Caco-2 (cell line): ENCODE measurements at regions not wholly inside any gene's neighbourhood (a gene's known extent, or its start where the extent isn't known, plus 50 kb on each side); places are given as distances from the start of the nearest gene placed in this dataset.
"Not testable (repeated sequence)": the region's sequence is repeated elsewhere in the genome, so short reads cannot be mapped to it uniquely, and the experiment has no call there.

Experiments
- BruUV-seq: library from RNA; stranded (reverse); fragments of 400-500 nt; replicated peaks from 2 replicates; lab custom pipeline; 2021; lab: Mats Ljungman, UMichigan
- CTCF ChIA-PET: fragments of 300-600 bp; sonication (Branson Sonifier 250); formaldehyde crosslinking; loops from one replicate; lab custom pipeline; 2022; ENCODE audit warnings: antibody characterized with exemption; lab: Charles Lee
- POLR2A ChIA-PET: fragments of 300-600 bp; sonication (Branson Sonifier 250); formaldehyde crosslinking; loops from one replicate; lab custom pipeline; 2022; ENCODE audit warnings: antibody characterized with exemption; lab: Charles Lee
- DNase-seq, 2 experiments: peaks; one replicate each; pipeline versions ENCODE4 v3.0.0 to v3.0.0-alpha.2; 2020 to 2022
- H3K27me3 ChIP-seq: replicated peaks from 2 replicates; pipeline ENCODE4 v1.6.0; 2011; ENCODE audit warnings: low read length; ENCODE audit not compliant: control insufficient read depth, insufficient read depth
- H3K36me3 ChIP-seq: 2 replicates; pipeline ENCODE4 v1.5.1; 2011; ENCODE audit warnings: low read length; ENCODE audit not compliant: control insufficient read depth, insufficient read depth
- H3K4me1 ChIP-seq: fragments of 250-450 bp; sonication (Bioruptor Pico); 2 replicates; pipeline ENCODE4 v1.5.1; 2020; ENCODE audit warnings: mild to moderate bottlenecking
- H3K4me3 ChIP-seq: 2 replicates; pipeline ENCODE4 v1.5.1; 2011; ENCODE audit warnings: low read depth, mild to moderate bottlenecking, control low read depth, low read length
- H3K9me3 ChIP-seq: fragments of 250-450 bp; sonication (Bioruptor Pico); 2 replicates; pipeline ENCODE4 v1.5.1; 2020; ENCODE audit warnings: mild to moderate bottlenecking, moderate library complexity
- H3K27ac Mint-ChIP-seq: one replicate; pipeline ENCODE4 v1.8.0; 2022; ENCODE audit warnings: mixed read lengths; ENCODE audit not compliant: unreplicated experiment
- H3K27me3 Mint-ChIP-seq: one replicate; pipeline ENCODE4 v1.8.0; 2022; ENCODE audit warnings: mixed read lengths; ENCODE audit not compliant: insufficient read depth, unreplicated experiment
- H3K36me3 Mint-ChIP-seq: one replicate; pipeline ENCODE4 v1.8.0; 2022; ENCODE audit warnings: mild to moderate bottlenecking, mixed read lengths; ENCODE audit not compliant: insufficient read depth, unreplicated experiment
- H3K4me1 Mint-ChIP-seq: one replicate; pipeline ENCODE4 v1.8.0; 2022; ENCODE audit warnings: low read depth, mixed read lengths; ENCODE audit not compliant: unreplicated experiment
- H3K4me3 Mint-ChIP-seq: one replicate; pipeline ENCODE4 v1.8.0; 2022; ENCODE audit warnings: mild to moderate bottlenecking, moderate library complexity, mixed read lengths; ENCODE audit not compliant: unreplicated experiment
- H3K9me3 Mint-ChIP-seq: one replicate; pipeline ENCODE4 v1.8.0; 2022; ENCODE audit warnings: mixed read lengths; ENCODE audit not compliant: unreplicated experiment
- CTCF ChIP-seq, 2 experiments: fragments of 200-600 bp in 1 of 2; IDR thresholded peaks; 1 replicate in 1 of 2; 2 replicates in 1 of 2; pipeline versions ENCODE4 v1.5.1 to v1.8.0; 2011 to 2022; ENCODE audit warnings: antibody characterized with exemption in 1 of 2, control low read depth in 1 of 2, inconsistent platforms in 1 of 2, low read depth in 1 of 2, low read length in 1 of 2, mild to moderate bottlenecking in 1 of 2, moderate library complexity in 1 of 2; ENCODE audit not compliant: insufficient read depth in 1 of 2, severe bottlenecking in 1 of 2, unreplicated experiment in 1 of 2
- intact Hi-C: fragments of 100-400 bp; cut with micrococcal nuclease; formaldehyde crosslinking; loops from one replicate; pipeline ENCODE4 v1.10.0; 2022; ENCODE audit not compliant: unreplicated experiment

- Mint-ChIP-seq H3K4me3 (no peak overlapping the region), H3K36me3 (peaks cover 6% of the 10 kb centered on the region), H3K4me1 (no peaks in the 10 kb centered on the region), H3K27me3 (no peaks in the 10 kb centered on the region), H3K9me3 (peaks cover 10% of the 10 kb centered on the region), H3K27ac (no peak overlapping the region)
- ChIA-PET CTCF (no interaction called here), POLR2A (no interaction called here)
- H3K27me3 ChIP-seq, result no peaks in the 10 kb centered on the region
- H3K36me3 ChIP-seq, result no peaks in the 10 kb centered on the region
- intact Hi-C loops, result no loop called here
- BruUV-seq, result no TSS peak
- no peaks in the 10 kb centered on the region for H3K9me3 ChIP-seq
- peaks cover 14% of the 10 kb centered on the region for H3K4me1 ChIP-seq
- DNase-seq, result peak; percentile 23 to 57
- no peak for TF ChIP-seq CTCF (IDR thresholded peaks at IDR 0.05; ENCODE audit: insufficient read depth in 1 of 2, low read depth in 1 of 2, low read length in 1 of 2, severe bottlenecking in 1 of 2, unreplicated experiment in 1 of 2)
- no peak overlapping the region for H3K4me3 ChIP-seq
Measured at GRCh38 chr12:89768586-89769482, 60.2 kb upstream of the ATP2B1 start.

DNA sequence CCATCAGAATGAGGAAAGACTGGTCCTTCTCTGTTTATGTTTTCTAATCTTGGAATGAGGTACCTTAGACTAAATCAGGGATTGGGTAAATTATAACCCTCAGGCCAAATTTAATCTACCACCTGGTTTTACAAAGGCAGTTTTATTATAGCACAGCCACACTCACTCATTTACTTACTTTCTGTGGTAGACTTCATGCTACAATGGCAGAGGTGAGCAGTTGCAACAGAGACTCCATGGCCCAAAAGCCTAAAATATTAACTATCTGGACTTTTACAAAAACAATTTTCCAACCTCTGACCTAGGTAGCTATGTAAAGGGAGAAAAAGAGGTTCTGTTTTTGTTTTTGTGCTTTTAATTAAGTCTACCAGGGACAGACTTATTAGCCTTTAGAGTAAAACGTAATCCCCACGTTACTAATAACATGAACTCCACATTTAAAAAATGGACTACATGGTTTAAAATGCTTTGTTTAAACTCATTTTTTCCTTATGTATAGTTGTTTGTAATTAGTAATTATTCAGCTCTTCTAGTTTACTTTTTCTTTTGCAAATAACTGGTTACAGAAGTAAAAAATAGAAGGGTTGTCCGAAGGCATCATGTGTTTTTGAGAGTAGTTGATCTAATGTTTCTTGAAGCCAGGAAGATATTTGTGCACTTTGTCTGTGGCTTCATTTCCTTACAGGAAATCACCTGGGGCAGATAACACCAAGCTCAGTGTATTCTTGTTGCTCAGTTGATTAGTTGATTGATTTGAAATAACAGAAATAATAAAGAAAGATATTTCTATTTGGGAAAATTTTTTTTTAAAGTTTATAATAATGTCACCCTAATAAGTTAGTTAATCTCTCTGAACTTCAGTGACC is 57.6 kb upstream of the ATP2B1 start:
- BruUV-seq, result no TSS peak
- ChIA-PET POLR2A (no interaction called here), CTCF (no interaction called here)

DNA sequence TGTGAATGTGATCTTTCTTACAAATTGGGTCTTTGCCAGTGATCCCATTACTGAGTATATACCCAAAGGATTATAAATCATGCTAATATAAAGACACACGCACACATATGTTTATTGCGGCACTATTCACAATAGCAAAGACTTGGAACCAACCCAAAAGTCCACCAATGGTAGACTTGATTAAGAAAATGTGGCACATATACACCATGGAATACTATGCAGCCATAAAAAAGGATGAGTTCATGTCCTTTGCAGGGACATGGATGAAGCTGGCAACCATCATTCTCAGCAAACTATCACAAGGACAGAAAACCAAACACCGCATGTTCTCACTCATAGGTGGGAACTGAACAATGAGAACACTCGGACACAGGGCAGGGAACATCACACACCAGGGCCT is 55.5 kb upstream of the ATP2B1 start:
- H3K4me3 Mint-ChIP-seq, H3K36me3 ChIP-seq, H3K9me3 ChIP-seq, H3K27me3 ChIP-seq, CTCF ChIA-PET, H3K4me3 ChIP-seq, H3K4me1 Mint-ChIP-seq, BruUV-seq, H3K9me3 Mint-ChIP-seq, DNase-seq, H3K27me3 Mint-ChIP-seq, POLR2A ChIA-PET, H3K27ac Mint-ChIP-seq, H3K36me3 Mint-ChIP-seq: not testable (repeated sequence)
- intact Hi-C loops, result loop anchor here (5.0 kb wide), 1 partner anchor 63 kb away; no protein-coding TSS in a partner anchor
- H3K4me1 ChIP-seq, result peaks cover 18% of the 10 kb centered on the region

More for the DNA sequence above, 57.6 kb upstream of the ATP2B1 start:
- Mint-ChIP-seq H3K36me3 (no peaks in the 10 kb centered on the region), H3K9me3 (peaks cover under 1% of the 10 kb centered on the region), H3K4me1 (no peaks in the 10 kb centered on the region), H3K4me3 (no peak overlapping the region), H3K27me3 (no peaks in the 10 kb centered on the region), H3K27ac (no peak overlapping the region)
- Histone ChIP-seq H3K4me3 (no peak overlapping the region), H3K27me3 (no peaks in the 10 kb centered on the region), H3K36me3 (no peaks in the 10 kb centered on the region), H3K9me3 (no peaks in the 10 kb centered on the region), H3K4me1 (peaks cover 28% of the 10 kb centered on the region)
- no peak for TF ChIP-seq CTCF (IDR thresholded peaks at IDR 0.05; ENCODE audit: insufficient read depth in 1 of 2, low read depth in 1 of 2, low read length in 1 of 2, severe bottlenecking in 1 of 2, unreplicated experiment in 1 of 2)
- intact Hi-C loops, result no loop called here
- no peak for DNase-seq
